Lower leg skin (tissue), 4 donors: ENCODE measurements at regions not wholly inside any gene's neighbourhood (a gene's known extent, or its start where the extent isn't known, plus 50 kb on each side); places are given as distances from the start of the nearest gene placed in this dataset.

Source experiments
- DNase-seq, 2 donors: peaks; one replicate each; pipeline ENCODE4 v3.0.0-alpha.2; 2019; ENCODE audit warnings: low spot score in 2 of 2
- H3K4me3 ChIP-seq: fragments of 200-600 bp; sonication (generic); 2 replicates; pipeline ENCODE4 v1.5.1; 2017; ENCODE audit warnings: mild to moderate bottlenecking, low read depth; ENCODE audit not compliant: poor library complexity, severe bottlenecking
- CTCF ChIP-seq, 3 donors: fragments of 450-650 bp; IDR thresholded peaks; one replicate each; pipeline ENCODE4 v1.5.1; 2016; ENCODE audit warnings: antibody characterized with exemption in 3 of 3, mild to moderate bottlenecking in 3 of 3, moderate library complexity in 2 of 3
- POLR2A ChIP-seq, 2 donors: fragments of 450-650 bp; IDR thresholded peaks; one replicate each; pipeline ENCODE4 v1.6.1; 2016 to 2017; ENCODE audit warnings: antibody characterized with exemption in 2 of 2, mild to moderate bottlenecking in 1 of 2, moderate library complexity in 1 of 2
- WGBS, 2 donors: methylation state at CpG; one replicate each; pipeline ENCODE4 v1.1.5; 2018; 5-methylcytosine and 5-hydroxymethylcytosine counted together
- intact Hi-C: fragments of 100-400 bp; cut with DNase I; formaldehyde crosslinking; loops from one replicate; pipeline ENCODE4 v1.15.0; 2023; ENCODE audit warnings: low total_unique reads

- intact Hi-C loops: no loop called here
- no peak for TF ChIP-seq POLR2A (IDR thresholded peaks at IDR 0.05)
- TF ChIP-seq CTCF (IDR thresholded peaks at IDR 0.05): no peak
- H3K4me3 ChIP-seq: no peak overlapping the region
- no peak for DNase-seq
- 91 to 96% methylated on average over 25 of the region's 32 CpGs for WGBS, 2 donors
Observed at GRCh38 chr11:70486731-70487130, 88.4 kb downstream of the CTTN start.

DNA sequence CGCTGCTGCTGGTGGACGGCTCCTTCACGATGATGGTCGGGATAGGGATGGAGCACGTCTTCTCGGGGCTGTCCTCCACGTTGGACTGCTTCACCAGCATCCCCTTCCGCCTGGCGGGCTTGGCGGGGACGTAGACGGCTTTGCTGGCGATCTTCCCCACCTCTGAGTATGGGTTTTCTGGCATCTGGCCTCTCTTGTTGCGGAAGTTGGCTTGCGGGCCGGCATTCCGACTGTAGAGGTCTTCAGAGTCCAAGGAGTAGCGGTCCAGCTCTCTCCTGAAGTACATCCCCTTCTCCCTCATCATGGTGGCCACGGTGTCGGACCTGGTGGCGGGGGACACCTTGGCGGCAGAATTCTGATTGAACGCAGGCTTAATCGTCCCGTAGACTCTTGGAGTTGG, 88.8 kb downstream of the CTTN start:
- intact Hi-C loops: no loop called here
- 92 to 94% methylated on average over 18 to 22 of the region's 25 CpGs for WGBS, 2 donors
- TF ChIP-seq POLR2A (IDR thresholded peaks at IDR 0.05) (no peak), CTCF (IDR thresholded peaks at IDR 0.05) (no peak)
- no peak overlapping the region for H3K4me3 ChIP-seq
- DNase-seq: no peak

GRCh38 chr11:70487756-70488155, 89.4 kb downstream of the CTTN start:
- intact Hi-C loops: no loop called here
- TF ChIP-seq CTCF (IDR thresholded peaks at IDR 0.05) (no peak), POLR2A (IDR thresholded peaks at IDR 0.05) (no peak)
- WGBS, 2 donors: 73 to 77% methylated on average over 16 of the region's 16 CpGs
- no peak overlapping the region for H3K4me3 ChIP-seq
- no peak for DNase-seq

DNA sequence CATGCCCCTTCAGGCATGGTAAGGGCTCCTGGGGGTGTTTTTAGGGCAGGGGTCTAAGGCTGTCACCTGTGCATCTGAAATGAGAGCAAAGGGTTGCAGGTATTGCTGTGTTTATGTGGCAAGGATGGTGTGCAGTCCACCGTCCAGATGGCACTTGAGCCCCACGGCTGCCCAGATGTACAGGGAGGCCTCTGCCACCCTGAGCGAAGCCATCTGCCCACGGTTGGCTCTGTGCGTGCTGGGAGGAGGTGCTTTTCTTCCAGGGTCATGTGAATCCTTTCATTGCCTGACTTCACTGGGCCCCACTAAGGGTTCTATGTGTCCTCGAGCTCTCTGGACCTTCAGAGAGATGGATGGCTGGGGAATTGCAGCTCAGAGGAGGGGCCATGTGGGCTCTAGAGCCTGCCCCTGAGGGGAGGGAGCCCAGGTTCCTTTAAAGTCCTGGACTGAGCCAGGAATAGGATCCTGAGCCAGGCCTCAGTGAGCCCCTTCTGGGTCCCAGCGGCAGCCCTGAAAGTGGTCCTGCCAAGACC, 89.9 kb downstream of the CTTN start:
- WGBS, 2 donors: 76 to 88% methylated on average over 4 to 7 of the region's 7 CpGs
- H3K4me3 ChIP-seq: no peak overlapping the region
- intact Hi-C loops: no loop called here
- no peak for TF ChIP-seq POLR2A (IDR thresholded peaks at IDR 0.05)
- DNase-seq: no peak

DNA sequence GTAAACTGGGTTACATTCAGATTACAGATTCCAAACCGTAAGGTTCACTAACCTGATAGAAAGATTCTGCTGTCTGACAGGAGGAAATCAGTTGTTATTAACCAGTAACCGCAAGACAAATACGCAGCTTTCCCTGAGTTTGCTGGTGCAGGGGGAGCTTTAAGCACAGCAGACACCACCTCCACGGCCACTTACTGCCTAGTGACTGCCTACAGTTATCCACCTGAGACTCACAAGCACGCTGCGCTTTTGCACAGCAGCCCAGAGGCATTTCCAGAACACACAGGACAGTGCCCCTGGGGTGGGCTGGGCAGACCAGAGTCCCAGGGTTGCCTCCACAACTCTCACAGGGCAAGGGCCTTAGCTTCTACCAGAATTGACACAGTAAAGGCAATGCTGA, 90.9 kb downstream of the CTTN start:
- H3K4me3 ChIP-seq: no peak overlapping the region
- DNase-seq: no peak
- TF ChIP-seq CTCF (IDR thresholded peaks at IDR 0.05) (no peak), POLR2A (IDR thresholded peaks at IDR 0.05) (no peak)
- WGBS, 2 donors: 84 to 92% methylated on average over 6 of the region's 6 CpGs
- intact Hi-C loops: no loop called here

- no peak for TF ChIP-seq POLR2A (IDR thresholded peaks at IDR 0.05)
- TF ChIP-seq CTCF (IDR thresholded peaks at IDR 0.05): no peak
- DNase-seq: no peak
- intact Hi-C loops: no loop called here
- no peak overlapping the region for H3K4me3 ChIP-seq
- 82 to 97% methylated on average over 13 of the region's 13 CpGs for WGBS, 2 donors
Observed at GRCh38 chr11:70490208-70490607, 91.9 kb downstream of the CTTN start.
